H7 (cell line): ENCODE measurements at regions not wholly inside any gene's neighbourhood (a gene's known extent, or its start where the extent isn't known, plus 50 kb on each side); places are given as distances from the start of the nearest gene placed in this dataset.
"Not testable (repeated sequence)": the region's sequence is repeated elsewhere in the genome, so short reads cannot be mapped to it uniquely, and the experiment has no call there.

ENCODE experiments used
- DNase-seq: peaks from one replicate; pipeline ENCODE4 v3.0.0; 2012
- H3K27me3 ChIP-seq: 2 replicates; pipeline ENCODE4 v1.6.0; 2011; ENCODE audit warnings: mild to moderate bottlenecking, low read length; ENCODE audit not compliant: control insufficient read depth, insufficient read depth
- H3K36me3 ChIP-seq: replicated peaks from 2 replicates; pipeline ENCODE4 v1.5.1; 2011; ENCODE audit warnings: low read length; ENCODE audit not compliant: control insufficient read depth, insufficient read depth
- H3K4me3 ChIP-seq: 2 replicates; pipeline ENCODE4 v1.5.1; 2011; ENCODE audit warnings: low read depth, mild to moderate bottlenecking, control low read depth, low read length, moderate library complexity; ENCODE audit not compliant: insufficient read depth

GRCh38 chr13:109287553-109287952, 498.8 kb downstream of the IRS2 start:
- H3K27me3 ChIP-seq = no peaks in the 10 kb centered on the region
- H3K4me3 ChIP-seq = no peak overlapping the region
- H3K36me3 ChIP-seq = no peaks in the 10 kb centered on the region
- DNase-seq = no peak

GRCh38 chr13:109285586-109285985, 500.8 kb downstream of the IRS2 start:
- no peaks in the 10 kb centered on the region for H3K27me3 ChIP-seq
- no peak for DNase-seq
- H3K4me3 ChIP-seq = no peak overlapping the region
- H3K36me3 ChIP-seq = no peaks in the 10 kb centered on the region

- H3K36me3 ChIP-seq = no peaks in the 10 kb centered on the region
- DNase-seq = no peak
- H3K27me3 ChIP-seq = no peaks in the 10 kb centered on the region
- H3K4me3 ChIP-seq = no peak overlapping the region
Measured at GRCh38 chr13:109281903-109282635, 504.3 kb downstream of the IRS2 start.

- H3K36me3 ChIP-seq = no peaks in the 10 kb centered on the region
- no peak overlapping the region for H3K4me3 ChIP-seq
- DNase-seq = no peak
- no peaks in the 10 kb centered on the region for H3K27me3 ChIP-seq
Measured at GRCh38 chr13:109281017-109281902, 505.1 kb downstream of the IRS2 start.

- H3K27me3 ChIP-seq = no peaks in the 10 kb centered on the region
- no peak overlapping the region for H3K4me3 ChIP-seq
- H3K36me3 ChIP-seq = no peaks in the 10 kb centered on the region
- no peak for DNase-seq
Measured at GRCh38 chr13:109276261-109276660, 510.1 kb downstream of the IRS2 start.

- Histone ChIP-seq H3K36me3 (no peaks in the 10 kb centered on the region), H3K4me3 (no peak overlapping the region), H3K27me3 (no peaks in the 10 kb centered on the region)
- no peak for DNase-seq
Measured at GRCh38 chr13:109275852-109276251, 510.5 kb downstream of the IRS2 start.

GRCh38 chr13:109275139-109275745, 511.1 kb downstream of the IRS2 start:
- Histone ChIP-seq H3K4me3 (no peak overlapping the region), H3K36me3 (no peaks in the 10 kb centered on the region), H3K27me3 (no peaks in the 10 kb centered on the region)
- DNase-seq = no peak

- Histone ChIP-seq H3K4me3 (no peak overlapping the region), H3K36me3 (no peaks in the 10 kb centered on the region), H3K27me3 (no peaks in the 10 kb centered on the region)
- DNase-seq = peak; percentile 33
Measured at GRCh38 chr13:109274188-109274821, 512.1 kb downstream of the IRS2 start.

- H3K36me3 ChIP-seq = no peaks in the 10 kb centered on the region
- DNase-seq = no peak
- H3K27me3 ChIP-seq = no peaks in the 10 kb centered on the region
- H3K4me3 ChIP-seq = no peak overlapping the region
Measured at GRCh38 chr13:109273326-109273751, 513.0 kb downstream of the IRS2 start.

GRCh38 chr13:109272595-109273325, 513.6 kb downstream of the IRS2 start:
- Histone ChIP-seq H3K27me3 (no peaks in the 10 kb centered on the region), H3K36me3 (no peaks in the 10 kb centered on the region), H3K4me3 (no peak overlapping the region; the same call in 1 of the 2 replicates)
- no peak for DNase-seq

GRCh38 chr13:109271555-109272541, 514.5 kb downstream of the IRS2 start:
- no peaks in the 10 kb centered on the region for H3K36me3 ChIP-seq
- no peak for DNase-seq
- no peak overlapping the region for H3K4me3 ChIP-seq
- H3K27me3 ChIP-seq = no peaks in the 10 kb centered on the region

- H3K36me3 ChIP-seq = no peaks in the 10 kb centered on the region
- H3K27me3 ChIP-seq = no peaks in the 10 kb centered on the region
- DNase-seq = no peak
- H3K4me3 ChIP-seq = peak overlapping the region; percentile 22; the same call in 1 of the 2 replicates
Measured at GRCh38 chr13:109271061-109271460, 515.3 kb downstream of the IRS2 start.

- not testable (repeated sequence) for H3K27me3 ChIP-seq, DNase-seq, H3K36me3 ChIP-seq
- H3K4me3 ChIP-seq = peak overlapping the region; percentile 7; the same call in 1 of the 2 replicates
Measured at GRCh38 chr13:109269381-109269780, 517.0 kb downstream of the IRS2 start.
